Smooth muscle cell of the brain vasculature (primary cell): ENCODE measurements at regions not wholly inside any gene's neighbourhood (a gene's known extent, or its start where the extent isn't known, plus 50 kb on each side); places are given as distances from the start of the nearest gene placed in this dataset.
"Not testable (repeated sequence)": the region's sequence is repeated elsewhere in the genome, so short reads cannot be mapped to it uniquely, and the experiment has no call there.

Experiments used
- DNase-seq: peaks from one replicate; pipeline ENCODE4 v3.0.0-alpha.2; 2012; ENCODE audit warnings: low read depth, low spot score

GRCh38 chr5:173495225-173495904 lies 121.1 kb downstream of the BOD1 start:
- no peak for DNase-seq

DNA sequence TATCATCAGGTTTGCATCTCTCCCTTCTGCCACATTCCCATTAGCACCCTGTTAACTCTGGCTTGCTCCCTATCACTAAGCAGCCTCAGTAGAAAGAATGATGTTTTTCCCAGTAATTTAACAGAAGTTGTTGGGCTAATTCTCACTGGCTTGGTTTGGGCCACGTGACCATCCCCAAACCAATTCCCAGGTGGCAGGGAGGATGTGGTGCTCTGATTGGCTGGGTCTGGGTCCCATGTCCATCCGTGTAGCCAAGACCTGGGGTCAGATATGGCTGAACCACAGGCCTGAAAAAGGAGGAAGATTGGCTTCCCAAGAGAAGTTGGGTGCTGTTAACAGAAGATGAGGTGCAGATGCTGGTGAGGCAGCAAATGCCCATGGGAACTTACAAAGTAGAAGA lies 122.0 kb downstream of the BOD1 start:
- DNase-seq, result no peak

DNA sequence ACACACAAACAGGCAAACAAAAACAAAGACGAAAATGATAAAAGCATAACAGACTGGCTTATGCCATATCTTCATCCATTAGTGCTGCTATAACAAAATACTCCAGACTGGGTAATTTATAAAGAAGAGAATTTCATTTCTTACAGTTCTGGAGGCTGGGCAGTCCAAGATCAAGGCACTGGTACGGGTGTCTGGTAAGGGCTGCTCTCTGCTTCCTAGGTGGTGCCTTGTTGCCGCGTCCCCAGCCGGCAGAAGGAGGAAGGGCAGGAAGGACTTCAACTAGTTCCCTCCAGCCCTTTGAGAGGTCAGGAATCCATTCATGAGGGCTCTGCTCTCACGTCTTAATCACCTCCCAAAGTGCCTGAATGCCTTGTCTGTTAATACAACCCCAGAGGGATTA lies 122.6 kb downstream of the BOD1 start:
- no peak for DNase-seq

DNA sequence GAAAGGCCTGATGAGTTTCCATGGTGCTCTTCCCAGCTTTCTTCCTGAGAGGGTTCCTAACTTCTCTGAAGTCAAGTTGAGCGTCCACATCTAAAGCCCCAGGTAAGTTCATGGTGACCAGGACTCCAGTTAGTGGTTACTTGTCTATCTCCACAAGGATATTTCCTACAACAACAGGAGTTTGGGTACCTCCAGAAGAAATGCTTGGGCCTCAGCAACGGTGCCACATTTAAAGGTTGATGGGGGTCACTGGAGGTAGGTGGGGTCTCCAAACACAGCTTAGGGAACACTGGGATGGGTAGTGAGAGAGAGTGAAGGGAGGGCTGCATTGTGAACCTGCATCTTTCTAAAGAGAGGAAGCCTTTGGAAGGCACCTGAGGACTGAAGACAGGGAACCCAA lies 123.4 kb downstream of the BOD1 start:
- DNase-seq, result no peak

DNA sequence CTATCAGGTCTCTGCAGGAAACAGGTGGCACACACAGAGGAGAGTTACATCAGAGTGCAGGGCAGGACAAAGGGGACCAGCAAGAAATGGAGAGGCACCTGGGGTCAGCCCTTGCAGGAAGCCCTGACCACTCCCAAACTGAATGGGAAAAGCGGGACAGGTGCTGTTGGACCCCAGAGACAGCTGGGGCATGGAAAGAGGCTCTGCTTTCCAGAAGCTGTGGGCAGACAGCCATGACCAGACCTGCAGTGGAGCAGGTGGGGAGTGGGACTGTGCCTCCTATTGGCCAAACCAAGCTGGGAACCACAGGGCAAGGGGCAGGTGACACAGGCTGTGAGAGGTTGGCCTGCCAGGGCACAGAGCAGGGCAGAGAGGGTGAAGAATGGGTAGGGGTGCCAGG lies 125.8 kb downstream of the BOD1 start:
- DNase-seq, result no peak

- DNase-seq, result no peak
These were observed 128.3 kb downstream of the BOD1 start for GRCh38 chr5:173488144-173488543.

DNA sequence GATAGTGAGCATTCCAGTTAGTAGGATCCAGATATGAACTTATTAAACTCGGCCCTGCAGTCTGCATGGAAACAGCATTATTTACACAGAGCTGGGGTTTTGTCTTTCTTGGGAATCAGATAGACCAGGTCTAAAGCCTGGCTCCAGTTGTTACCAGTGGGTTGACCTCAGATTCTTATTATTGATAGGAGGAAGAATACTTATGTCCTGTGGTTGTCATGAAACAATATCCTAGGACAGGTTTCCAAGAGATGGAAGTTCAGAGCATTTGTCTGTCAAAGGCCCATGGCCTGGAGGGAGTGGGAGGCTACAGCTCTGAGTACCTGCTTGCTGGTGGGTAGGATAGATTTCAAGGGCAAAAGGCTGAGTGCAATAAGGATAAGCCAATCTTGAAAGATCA lies 129.2 kb downstream of the BOD1 start:
- no peak for DNase-seq

DNA sequence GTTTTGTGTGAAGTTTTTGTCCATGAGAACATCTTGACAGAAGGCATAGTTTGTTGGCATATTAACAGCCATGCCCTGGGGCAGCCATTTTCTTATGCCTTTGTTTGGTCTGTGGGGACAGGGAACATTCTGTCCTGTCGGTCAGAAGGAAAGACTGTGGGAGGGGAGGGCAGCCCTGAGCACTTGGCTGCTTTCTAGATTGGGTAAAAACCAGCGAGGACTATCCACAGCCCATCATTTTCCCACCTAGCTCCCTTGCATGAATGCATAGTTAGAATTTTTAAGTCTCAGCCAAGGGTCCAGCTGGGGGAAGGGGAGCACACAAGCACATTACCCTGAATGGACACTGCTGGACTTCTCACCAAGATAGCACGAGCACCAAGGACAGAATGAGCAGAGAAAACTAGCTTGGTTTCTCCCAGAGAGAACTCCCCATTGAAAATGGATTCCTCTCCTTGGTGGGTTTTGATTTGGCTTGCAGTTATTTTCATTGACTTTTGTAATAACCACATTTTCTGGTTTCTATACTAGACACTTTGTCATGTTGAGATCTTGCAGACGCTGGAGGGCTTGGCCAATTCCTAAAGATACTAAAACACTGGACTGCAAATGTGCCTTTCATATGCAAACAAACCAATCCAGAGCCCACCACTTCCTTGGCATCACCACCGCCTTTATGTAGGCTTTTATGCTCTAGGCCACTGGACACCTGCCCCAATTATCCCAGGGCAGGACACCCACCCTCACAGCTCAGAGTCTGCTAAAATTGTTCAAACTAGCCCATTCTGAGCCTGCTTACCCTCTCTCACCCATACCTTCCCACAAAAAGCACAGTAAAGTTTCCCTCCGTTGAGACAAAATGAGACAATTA lies 129.9 kb downstream of the BOD1 start:
- DNase-seq, result no peak

- no peak for DNase-seq
These were observed 131.9 kb downstream of the BOD1 start for GRCh38 chr5:173484569-173484968.

DNA sequence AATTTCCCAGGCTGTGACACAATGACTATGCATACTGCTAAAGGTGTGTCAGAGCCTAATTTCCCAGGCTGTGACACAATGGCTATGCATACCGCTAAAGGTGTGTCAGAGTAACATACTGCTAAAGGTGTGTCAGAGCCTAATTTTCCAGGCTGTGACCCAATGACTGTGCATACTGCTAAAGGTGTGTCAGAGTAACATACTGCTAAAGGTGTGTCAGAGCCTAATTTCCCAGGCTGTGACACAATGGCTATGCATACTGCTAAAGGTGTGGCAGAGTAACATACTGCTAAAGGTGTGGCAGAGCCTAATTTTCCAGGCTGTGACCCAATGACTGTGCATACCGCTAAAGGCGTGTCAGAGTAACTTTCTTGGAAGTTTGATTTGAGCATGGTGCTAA lies 132.9 kb downstream of the BOD1 start:
- not testable (repeated sequence) for DNase-seq

DNA sequence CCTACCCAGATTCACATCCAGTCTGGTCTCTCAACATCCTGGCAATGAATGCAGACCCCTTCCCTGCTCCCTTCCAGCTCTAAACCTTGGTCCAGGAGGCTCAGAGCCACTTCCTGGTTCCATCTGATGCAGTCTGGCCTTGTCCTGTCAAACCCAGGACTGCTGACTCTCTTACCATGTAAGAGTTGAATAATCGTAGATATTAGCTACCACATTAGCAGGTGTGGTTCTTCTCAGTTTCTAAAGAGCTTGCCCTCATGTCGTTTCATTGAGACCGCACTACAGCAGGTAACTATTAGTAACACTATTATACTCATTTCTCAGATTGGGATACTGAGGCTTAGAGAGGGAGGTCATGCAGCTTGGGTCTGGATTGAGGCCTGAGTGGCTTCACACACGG lies 133.3 kb downstream of the BOD1 start:
- DNase-seq, result no peak

DNA sequence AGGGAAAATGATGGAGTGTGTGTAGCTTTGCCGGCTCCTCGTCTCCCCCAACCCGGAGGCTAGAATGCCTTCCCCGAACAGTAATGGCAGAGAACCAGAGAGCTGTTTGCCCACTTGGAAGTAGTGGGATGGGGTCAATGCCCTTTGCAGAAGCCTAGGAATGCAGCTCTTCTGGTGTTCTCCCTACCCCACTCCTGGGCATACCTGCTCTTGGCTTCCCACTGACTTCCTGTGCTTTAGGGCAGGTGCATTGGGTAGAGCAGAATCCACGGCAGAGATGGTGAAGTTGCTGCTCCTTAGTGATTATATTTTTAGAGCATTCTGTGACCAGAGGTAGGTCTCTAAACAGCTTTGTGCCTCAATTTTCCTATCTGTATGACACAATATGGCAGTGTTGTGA lies 134.6 kb downstream of the BOD1 start:
- DNase-seq, result no peak

DNA sequence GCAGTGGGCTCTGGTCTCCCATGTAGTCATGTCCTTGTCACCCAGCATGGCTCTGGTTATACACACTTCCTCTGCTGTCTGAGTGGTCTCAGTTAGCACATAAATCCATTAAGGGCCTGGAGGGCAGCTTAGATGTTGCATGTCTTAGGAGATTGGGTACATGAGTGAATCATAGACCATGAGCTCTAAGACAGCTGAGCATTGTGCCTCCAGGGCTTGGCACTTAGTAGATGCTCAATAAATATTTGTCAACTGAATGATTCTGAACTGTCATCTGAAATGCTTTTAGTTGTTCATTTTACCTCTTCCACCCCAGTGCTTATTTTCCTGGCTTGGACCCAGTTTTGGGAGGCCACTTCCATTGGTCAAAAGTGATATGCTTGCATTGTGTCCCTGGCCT lies 135.6 kb downstream of the BOD1 start:
- no peak for DNase-seq

- no peak for DNase-seq
These were observed 136.7 kb downstream of the BOD1 start for GRCh38 chr5:173479711-173480110.

DNA sequence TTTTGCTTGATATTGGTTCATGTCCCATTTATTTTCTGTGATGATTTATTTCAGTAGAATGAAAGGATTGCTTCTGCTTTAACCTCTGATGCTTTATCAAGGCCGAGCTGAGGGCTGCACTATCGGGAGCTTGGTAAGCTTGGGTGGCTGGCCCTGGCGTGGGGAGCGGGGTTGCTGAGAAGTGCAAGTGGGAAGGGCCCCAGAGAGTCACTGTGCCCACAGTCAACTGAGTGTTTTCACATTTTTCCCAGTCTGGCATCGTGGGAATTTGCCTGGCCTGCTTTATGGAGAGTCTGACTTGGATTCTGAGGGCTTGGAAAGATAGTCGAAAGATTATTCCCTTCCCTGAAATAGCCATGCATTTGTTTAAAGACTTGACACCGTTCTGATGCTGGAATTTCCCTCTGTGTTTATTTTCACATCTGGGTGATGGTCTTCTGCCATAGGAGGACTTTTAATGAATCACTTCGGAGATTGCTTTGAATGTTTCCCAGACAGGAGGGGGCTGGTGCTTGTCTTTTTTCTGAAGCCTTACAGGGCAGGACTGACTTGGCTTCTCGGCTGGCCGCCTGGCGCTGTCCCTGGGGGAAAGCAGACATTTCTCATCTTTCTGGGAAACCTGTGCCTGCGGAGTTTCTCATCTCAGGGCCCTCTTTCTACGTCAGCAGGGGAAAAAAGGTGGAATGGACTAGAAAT lies 139.0 kb downstream of the BOD1 start:
- peak; percentile 79 for DNase-seq

- DNase-seq, result no peak
These were observed 140.7 kb downstream of the BOD1 start for GRCh38 chr5:173475780-173476179.

- no peak for DNase-seq
These were observed 141.6 kb downstream of the BOD1 start for GRCh38 chr5:173474881-173475287.

DNA sequence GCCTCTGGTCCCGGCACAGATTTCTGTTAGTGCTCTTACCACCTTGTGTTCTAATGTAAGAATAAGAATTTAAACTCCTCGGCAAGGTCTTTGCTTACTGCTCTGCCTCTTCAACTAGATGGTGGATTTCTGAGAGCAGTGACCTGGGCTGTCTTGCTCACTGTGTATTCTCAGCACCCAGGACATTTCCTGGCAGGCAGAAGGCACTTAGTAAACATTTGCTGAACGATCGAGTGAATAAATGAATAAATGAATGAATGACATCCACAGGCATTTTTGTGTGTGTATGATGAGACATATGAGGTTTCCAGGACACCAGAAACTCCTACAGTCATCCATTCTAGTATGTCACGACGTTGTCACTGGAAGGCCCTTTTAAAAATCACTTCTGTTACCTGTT lies 143.2 kb downstream of the BOD1 start:
- DNase-seq, result no peak

DNA sequence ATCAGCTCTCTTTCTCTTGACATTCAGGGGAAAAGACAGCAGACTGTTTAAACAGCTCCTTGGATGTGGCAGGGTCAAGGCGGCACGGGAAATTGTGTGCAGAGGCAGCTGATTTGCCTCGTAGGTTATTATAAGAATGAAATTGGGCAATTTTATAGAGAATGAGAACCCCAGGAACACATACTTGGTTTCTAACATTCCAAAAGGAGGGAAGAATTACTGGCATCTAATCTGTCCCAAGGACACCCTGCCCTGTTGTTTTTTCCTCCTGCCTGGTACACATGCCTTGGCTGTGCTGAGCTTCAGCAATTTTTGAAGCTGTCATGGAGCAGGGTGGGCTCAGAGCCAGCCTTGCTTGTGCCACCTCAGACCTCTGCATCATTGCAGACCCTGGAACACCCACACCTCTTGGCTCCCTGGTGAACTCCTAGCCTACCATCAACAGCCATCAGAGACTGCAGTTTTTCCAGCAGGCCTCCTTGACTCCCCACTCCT lies 143.6 kb downstream of the BOD1 start:
- no peak for DNase-seq

DNA sequence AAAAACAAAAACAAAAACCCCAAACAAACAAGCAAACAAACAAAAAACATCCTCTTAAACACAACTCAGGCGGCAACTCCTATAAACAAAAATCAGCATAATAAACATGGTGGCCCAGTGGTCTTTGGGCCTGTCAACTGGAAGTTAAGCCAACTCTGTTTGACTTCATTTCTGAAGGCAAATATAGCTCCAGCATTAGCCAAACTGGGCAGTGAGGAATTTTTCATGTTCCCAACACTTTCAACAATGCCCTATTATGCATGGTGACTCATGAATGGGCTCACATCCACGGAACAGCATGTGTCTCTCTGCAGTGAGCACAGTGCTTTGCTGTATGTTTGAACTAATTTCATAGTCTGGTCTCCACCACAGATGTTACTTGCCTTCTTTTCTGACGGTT lies 143.9 kb upstream of the STC2 start:
- peak; percentile 94 for DNase-seq

DNA sequence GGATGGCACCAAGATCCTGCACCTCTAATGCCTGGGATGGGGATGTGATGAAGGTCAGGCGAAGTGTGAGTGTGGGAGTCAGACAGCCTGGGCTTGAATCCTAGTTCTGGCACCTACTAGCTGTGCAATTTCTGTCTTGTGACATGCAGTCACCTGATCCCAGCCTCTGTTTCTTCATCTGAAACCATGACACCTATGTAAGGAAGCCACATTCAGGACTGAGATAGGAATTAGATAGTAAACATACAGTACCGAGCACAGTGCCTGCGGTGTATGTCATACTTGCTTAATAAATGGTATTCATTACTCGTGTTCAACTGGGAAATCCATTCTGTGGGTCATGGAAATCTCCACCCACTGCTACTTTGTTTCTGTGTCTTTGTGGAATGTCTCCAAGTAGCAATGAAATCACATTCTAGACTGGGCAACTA lies 140.6 kb upstream of the STC2 start:
- DNase-seq, result no peak

- DNase-seq, result no peak
These were observed 138.0 kb upstream of the STC2 start for GRCh38 chr5:173466227-173466626.
